RPMI8226 (cell line): ENCODE measurements at regions not wholly inside any gene's neighbourhood (a gene's known extent, or its start where the extent isn't known, plus 50 kb on each side); places are given as distances from the start of the nearest gene placed in this dataset.
"Not testable (repeated sequence)": the region's sequence is repeated elsewhere in the genome, so short reads cannot be mapped to it uniquely, and the experiment has no call there.

Source experiments
- DNase-seq: peaks from one replicate; pipeline ENCODE4 v3.0.0-alpha.2; 2015

DNA sequence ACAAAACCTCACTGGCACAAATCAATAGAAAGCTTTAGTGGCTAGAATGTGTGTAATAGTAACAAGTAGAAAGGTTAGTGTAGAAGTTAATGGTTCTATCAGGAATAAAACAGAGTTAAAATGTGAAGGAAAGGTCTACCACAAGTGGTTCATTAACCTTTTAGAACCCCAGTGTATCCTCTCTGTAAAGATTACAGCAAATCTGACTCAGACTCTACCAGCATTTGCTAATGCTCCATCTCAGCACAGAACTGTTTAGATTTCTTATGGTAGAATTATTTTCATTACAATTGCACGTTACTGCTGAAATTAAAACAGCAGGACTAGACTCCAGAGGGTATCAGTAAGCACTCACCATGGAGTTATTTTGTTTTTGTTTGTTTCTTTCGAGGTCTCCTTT lies 609.0 kb upstream of the LMO3 start:
- no peak for DNase-seq

DNA sequence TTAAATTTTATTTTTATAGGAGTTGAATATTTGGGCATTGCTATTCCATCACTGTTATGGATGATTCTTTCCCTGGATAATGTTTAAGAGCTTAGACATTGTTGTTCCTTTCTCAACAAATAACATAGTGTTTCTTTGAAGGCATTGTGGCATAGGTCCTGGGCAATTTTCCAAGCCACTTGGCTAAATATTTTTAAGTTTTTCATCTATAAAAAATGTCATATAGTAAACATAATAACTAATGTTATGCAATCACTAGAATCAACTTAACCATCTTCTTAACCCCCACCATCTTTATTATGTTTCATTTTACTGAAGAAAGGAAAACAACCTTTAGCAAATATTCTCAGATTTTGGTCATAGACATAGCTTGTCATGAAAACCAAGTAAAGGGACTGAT lies 600.6 kb upstream of the LMO3 start:
- no peak for DNase-seq

DNA sequence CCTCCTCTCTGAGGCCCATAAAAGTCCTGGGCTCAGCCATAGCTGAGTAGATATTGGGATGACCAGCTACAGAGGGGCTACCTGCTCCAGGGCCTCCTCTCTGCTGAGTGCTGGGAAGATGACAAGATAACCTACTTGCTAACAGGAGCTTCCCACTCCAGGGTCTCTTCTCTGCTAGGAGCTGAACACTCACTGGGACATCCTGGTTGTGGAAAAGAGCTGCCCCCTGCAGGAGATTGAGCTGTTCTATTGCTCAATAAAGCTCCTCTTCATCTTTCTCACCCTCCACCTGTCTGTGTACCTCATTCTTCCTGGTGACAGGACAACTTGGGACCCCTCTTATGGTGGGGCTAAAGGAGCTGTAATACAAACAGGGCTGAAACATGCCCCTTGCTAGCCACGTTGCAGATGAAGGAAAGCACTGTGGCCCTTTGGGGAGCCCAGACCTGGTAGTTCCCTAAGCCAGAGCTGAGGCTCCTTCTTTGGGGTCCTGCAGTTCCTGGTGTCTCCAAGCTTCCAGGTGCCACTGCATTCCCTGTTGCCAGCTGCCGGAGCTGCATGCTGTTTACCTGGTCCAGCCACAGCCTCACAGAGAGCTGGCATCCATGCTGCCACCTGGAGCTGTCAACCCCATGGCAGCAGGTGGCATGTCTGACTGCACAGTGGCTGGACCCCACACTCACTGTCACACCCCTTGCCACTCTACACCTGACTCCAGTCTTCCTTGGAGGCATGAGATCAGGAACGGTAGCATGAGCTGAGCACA lies 598.5 kb upstream of the LMO3 start:
- no peak for DNase-seq

DNA sequence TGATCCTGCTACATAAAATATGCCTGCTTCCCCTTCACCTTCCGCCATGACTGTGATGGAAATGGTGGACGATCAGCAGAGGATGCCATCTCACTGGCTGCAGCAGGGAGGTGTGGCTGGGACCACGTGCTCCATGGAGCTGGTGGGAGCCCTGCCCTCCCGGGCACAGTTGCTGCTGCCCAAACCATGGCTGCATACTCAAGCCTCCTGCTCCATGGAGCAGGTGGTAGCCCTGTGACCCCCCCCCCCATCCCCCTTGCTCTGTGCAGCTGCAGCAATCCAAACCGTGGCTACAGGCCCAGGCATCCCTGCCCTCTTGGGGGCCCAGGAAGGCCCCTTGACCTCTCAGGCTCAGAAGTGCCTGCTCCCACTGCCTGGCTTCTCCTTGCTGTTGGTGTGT lies 597.5 kb upstream of the LMO3 start:
- no peak for DNase-seq

DNA sequence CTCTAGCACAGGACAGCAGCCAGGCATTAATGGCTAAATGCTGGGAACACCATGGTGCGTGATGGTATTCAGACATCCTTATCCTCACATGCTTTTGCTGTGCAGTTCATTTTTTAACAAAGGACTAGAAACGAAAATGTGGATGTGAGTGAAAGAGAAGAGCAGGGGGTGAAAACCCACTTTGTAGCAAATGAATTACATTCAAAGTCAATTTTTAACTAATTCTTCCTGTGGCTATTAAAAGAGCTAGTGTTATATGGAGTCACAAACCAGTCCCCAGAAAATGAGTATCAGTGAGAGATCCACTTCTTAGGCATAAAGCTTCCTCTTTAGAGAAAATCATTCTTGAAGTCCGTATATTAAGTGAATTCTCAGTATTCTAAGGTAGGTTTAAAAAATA lies 592.0 kb upstream of the LMO3 start:
- DNase-seq: no peak

DNA sequence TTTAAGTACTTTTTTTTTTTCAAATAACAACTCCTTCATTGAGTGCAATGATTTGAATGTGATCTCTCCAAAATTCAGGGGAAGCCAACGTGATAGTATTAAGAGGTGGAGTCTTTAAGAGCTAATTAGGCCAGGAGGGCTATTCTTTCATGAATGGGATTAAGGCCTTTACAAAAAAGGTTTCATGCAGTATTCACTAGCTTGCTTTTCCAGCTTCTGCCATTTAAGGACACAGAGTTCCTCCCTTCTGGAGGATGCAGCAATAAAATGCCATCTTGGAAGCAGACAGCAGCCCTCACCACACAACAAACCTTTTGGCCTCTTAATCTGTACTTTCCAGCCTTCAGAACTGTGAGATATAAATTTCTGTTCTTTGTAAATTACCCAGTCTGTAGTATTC lies 586.8 kb upstream of the LMO3 start:
- no peak for DNase-seq

DNA sequence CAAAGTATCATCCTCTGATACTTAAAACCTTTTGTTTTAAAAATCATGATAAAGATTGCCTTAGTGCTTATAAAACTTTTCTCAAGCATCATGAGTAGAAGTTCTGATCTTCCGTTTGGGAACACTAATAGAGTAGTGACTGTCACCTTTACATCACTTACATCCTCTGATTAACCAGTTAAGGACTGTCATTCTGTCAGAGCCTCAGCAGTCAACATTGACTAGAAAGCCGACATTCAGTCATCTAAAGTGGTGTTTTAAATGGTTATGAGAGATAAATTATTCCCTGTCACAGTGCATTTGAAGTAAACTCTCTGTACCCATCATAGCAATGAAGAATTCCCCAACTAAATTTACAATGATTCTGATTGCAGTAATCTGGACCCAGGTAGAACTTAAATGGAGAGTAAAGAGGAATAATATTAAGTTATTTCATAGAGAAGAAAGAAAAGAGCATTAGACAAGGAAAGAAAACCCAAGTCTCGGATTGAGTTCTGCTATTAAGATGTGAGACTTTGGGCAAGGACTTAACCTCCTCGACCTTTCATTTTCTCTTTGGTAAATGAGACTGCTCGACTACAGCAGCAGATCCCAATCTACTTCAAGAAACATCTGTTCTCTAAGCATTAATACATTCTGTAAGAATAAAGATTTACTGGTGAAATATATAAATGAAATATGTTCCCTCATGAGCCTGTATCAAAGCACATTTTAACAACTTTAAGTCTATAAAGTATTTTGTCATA lies 563.9 kb upstream of the LMO3 start:
- no peak for DNase-seq

DNA sequence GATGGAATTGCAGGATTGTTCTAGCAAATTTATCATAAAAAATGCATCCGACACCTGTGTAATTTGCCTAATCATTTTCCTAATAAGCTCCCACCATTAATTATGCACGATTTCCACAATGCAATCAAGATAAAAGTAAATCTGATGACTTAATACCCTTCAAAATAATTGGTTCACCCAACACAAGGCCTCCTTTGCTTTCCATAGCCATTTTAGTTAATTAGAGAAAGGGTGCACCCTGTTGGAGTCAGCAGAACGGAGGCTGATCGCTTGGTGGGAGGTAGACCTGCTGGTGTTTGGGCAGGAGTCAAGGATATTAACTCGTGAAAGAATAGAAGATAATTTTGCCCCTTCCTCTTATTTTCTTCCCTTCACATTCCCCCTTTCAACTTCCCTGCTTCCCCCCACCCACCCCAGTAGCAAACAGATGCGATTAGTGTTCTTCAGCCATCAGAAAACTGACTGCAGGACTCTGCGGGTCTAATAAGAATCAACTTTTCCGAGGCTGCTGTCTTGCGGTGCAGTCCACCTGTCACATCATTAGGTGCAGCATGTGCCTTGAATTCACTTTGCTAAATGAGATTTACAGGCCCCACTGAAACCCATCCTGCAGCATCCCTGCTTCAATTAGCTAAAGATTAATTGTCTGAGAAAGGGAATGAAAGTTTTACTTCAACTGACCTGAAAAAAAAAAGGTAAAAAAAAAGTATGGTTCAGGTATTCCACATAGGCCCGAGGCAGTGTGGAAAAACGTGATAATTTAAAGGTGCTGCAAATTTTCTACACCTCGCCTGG lies 553.7 kb upstream of the LMO3 start:
- DNase-seq: no peak

DNA sequence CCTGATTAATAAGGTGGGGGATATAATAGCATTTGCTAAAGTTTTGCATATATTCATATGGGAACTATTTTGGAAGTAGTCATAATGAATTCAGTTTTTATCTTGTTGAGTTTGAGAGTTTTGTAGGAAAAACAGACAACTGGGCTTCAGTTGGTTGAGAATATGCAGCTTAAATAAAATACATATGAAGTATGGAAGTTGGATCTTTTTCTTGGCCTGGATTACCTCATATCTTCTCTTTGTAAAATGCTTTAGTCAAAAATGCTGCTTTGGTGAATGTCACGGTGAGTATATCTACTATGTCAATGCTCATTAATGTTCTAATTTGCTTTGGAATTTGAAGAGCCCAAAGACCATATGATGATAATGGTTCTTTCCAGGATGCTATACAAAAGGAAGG lies 552.2 kb upstream of the LMO3 start:
- no peak for DNase-seq

DNA sequence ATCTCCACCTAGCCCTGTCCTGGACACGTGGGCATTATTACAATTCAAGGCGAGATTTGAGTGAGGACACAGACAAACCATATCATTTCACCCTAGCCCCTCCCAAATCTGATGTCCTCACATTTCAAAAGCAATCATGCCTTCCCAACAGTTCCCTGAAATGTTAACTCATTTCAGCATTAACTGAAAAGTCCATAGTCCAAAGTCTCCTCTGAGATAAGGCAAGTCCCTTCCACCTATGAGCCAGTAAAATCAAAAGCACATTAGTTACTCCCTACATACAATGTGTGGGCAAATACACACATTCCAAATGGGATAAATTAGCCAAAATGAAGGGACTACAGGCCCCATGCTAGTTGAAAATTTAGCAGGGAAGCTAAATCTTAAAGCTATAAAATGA lies 546.0 kb upstream of the LMO3 start:
- DNase-seq: no peak

DNA sequence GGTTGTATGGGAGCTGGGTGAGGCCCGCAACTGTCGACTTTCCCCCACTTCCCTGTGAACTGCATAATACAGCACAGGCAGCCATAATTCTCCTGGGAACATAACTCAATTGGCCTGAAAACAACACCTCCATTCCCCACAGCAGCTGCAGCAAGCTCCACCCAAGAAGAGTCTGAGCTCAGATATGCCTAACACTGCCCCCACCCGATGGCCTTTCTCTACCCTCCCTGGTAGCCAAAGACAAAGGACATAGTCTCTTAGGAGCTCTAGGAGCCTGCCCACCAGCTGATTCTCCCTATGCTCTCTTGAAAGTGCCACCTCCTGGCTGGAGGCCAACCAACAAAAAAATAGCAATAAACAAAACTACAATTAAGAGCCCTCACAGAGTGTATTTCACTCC lies 542.7 kb upstream of the LMO3 start:
- DNase-seq: no peak

DNA sequence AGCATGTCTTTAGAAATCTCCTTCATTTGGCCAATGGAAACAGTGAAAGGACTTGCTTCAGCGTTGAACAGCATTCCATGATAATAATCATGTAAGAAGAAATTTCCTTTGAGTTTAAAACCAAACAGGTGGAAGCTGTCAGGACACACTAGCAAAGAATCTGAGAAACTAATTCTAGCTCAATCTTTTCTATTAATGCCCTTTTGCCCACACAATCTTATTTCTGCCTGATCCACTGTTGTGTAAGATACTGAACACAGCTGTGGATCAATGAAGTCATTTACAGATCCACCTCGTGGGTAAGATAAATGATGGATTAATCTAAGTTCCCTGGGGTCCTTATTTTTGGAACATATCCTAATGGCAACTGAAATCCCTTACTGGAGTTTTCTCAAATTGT lies 536.9 kb upstream of the LMO3 start:
- no peak for DNase-seq

DNA sequence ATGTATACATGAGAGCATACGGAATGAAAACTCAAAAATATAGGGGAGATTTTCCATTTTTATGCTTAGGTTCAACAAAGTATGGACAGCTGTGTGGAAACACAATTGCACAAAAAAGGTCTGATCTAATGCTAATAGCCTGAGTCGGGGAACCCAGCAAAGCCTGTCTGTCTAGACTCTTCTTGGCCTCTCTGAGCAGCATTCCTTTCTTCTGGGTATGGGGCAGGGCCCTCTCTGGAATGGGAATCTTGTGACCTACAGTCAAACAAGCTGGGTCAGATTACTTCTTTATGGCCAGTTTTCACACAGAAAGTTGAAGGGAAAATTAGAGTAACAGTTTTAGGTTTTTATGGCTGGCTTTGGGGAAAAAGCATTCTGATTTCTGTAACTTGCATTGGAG lies 534.0 kb upstream of the LMO3 start:
- no peak for DNase-seq

DNA sequence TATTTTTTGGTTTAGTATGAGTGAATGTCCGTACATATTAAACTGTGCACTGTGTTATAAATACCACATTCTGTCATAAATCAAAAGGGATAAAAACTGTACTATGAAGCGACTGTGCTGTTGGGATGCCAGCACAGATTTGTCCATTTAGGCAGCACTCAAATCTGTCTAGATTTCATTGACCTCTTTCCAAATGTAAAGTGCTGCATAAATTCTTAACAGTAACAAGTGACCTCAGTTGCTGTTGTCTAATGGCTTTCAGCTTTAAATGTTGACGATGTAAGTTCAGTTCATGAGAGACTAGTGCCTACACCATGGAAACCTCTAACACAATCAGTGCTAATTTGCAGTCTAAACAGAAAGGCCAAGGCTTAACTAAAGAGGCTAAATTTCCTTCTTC lies 531.4 kb upstream of the LMO3 start:
- DNase-seq: no peak

DNA sequence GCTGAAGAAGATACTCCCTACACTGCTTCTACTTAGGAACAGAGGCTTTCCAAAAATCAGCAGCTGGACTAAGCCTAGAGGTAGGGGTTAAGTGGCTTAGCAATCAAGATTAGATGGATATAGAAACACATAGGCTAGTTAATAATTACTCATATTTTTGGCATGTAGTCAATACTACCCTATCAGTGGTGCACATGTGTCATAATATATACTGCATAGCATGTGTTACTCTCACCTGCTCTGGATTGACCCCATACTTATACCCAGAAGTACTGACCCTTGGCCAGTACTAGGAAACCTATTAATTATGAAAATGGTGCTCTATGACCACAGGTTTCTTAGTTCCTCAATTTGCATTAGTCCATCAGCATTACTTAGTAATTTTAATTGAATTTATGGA lies 528.4 kb upstream of the LMO3 start:
- DNase-seq: no peak

DNA sequence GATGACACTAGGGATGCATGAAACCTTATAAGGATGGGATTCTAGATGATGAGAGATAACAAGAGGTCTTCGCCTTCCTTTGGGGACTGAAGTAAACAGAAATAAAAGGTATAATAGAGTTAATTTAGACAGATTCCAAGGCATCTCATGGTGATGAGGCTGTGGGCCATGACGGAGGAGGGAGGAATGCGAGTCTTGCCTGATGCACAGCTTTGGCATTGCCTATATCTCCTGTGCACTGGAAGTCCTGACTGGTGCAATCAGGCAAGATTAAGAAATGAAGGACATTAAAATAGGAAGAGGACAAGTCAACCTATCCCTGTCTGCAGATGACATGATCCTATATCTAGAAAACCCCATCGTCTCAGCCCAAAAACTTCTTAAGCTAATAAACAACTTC lies 526.4 kb upstream of the LMO3 start:
- no peak for DNase-seq

DNA sequence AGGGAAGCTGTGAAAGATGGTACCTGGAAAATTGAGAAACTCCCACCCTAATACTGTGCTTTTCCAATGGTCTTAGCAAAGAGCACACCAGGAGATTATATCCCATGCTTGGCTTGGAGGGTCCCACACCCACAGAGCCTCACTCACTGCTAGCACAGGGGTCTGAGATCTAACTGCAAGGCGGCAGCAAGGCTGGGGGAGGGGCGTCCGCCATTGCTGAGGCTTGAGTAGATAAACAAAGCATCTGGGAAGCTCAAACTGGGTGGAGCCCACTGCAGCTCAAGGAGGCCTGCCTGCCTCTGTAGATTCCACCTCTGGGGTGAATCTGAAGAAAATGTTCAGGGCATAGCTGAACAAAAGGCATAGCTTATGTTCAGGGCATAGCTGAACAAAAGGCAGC lies 510.6 kb upstream of the LMO3 start:
- not testable (repeated sequence) for DNase-seq

DNA sequence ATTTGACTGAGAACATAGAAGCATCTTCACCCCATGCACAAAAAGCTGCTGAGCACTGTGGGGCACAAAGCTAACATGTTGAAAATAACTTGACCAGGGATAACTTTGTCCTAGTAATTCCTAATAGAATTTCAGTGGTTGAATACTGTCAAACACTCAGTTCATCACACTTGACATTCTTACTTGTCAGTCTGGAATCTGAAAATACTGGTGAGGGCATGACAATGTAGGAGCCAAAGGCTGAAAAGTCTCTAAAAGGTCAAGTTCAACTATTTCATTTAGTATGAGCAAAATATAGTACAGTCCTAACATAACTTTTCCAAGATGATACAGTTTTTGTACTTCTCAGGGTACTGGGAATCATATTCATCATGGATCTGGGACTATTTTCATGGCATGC lies 504.4 kb upstream of the LMO3 start:
- no peak for DNase-seq

DNA sequence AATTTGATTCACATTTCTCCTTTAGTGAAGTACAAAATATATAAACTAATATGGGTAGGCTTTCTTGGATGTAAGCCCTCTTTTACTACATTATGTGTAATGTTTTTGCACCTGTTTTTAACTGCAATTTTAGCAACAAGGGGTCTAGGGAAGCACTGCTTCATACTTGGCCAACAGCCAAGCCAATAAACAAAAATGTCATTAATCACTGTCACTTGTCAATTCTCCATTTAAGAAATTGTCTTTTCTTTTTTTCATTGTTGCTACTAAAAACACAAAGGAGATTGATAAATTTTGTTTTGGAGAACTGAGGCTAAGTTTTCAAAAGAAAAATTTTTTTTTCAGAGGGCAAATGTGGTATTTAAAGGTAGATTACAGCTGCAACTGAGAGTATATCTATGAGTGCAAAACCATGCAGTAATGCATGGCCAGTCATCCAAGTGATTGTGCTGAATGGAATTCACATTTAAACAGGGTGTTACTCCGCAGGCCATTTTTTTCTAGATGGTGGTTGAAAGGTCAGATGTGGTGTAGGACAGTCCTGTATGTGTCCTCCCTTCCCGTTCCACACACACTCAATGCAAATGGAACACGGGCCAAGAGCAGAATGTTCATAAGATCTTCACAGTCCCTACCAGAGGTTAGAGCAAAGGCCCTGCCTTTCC lies 503.0 kb upstream of the LMO3 start:
- no peak for DNase-seq

DNA sequence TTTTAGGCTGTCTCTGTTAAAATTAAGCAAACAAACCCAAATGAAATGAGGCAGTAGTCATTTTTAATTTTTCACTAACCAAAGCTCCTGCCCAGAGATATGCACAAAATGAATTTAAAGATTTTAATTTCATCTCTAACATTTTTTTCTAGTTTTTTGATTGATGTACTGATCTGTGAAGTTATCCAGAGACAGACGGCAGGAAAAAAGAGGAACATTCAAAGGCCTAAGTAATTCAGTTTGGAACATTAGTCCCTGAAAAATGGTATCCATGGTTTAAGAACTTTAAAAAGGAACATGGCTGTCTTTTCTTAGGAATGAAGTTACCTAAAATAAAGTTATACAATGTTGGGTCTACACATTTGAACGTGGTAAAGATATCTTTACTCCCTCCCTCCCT lies 498.8 kb upstream of the LMO3 start:
- no peak for DNase-seq

DNA sequence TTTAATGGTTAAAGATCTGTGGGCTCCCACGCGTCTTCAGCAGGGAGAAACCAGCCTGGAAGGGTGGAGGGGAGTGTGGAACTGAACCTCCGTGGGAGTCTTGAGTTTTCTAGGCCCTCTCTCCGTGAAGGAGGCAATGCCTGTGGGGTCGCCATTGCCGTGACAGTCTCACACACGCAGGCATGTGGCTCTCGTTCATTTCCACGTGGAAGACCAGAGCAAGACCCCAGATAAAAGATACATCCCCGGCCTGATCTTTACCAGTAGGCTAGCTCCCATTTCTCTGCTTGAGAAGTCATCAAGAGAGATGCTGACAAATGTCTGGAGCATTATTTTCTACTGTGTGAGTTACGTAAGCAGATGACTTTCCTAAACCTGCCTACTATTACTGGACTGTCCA lies 491.7 kb upstream of the LMO3 start:
- DNase-seq: no peak

DNA sequence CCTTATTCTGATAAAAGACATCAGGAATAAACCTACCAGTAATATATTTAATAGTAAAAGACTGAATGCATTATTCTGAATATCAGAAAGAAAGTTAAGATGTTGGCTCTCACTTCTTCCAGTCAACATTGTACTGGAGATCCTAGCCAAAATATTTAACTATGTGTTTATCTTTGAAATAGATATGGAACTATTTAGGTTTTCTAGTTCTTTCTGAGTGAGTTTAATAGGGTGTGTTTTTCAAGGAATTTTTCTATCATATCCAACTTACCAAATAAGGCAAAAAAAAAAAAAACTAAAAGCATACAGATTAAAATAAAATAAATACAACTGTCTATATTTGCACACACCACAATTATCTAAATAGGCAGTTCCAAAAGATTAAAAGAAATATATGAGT lies 478.9 kb upstream of the LMO3 start:
- no peak for DNase-seq

DNA sequence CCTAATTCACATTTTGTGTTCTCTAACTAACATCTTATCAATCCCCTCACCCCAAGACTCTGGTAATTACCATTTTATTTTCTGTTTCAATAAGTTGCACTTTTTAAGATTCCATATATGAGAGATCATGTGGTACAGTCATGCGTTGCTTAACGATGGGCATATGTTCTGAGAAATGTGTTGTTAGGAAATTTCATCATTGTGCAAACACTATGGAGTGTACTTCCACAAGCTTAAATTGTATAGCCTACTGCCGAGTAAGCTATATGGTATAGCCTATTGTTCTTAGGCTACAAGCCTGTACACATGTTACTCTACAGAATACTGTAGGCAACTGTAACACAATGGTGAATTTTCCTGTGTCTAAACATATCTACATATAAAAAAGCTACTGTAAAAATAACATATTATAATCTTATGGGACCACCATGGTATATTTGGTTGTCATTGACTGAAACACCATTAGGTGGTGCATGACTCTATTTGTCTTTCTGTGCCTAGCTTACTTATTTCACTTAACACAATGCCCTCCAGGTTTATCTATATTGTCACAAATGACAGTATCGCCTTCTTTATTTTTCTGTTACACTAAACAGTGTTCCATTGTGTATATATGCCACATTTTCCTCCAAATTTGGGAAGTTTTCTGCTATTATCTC lies 473.4 kb upstream of the LMO3 start:
- DNase-seq: no peak
